NCI-H748 (cell line): ENCODE measurements at regions not wholly inside any gene's neighbourhood (a gene's known extent, or its start where the extent isn't known, plus 50 kb on each side); places are given as distances from the start of the nearest gene placed in this dataset.
"Not testable (repeated sequence)": the region's sequence is repeated elsewhere in the genome, so short reads cannot be mapped to it uniquely, and the experiment has no call there.

ENCODE experiments used
- DNase-seq: peaks from one replicate; lab custom pipeline; 2025; ENCODE audit not compliant: unreplicated experiment; lab: John Stamatoyannopoulos, UW

DNA sequence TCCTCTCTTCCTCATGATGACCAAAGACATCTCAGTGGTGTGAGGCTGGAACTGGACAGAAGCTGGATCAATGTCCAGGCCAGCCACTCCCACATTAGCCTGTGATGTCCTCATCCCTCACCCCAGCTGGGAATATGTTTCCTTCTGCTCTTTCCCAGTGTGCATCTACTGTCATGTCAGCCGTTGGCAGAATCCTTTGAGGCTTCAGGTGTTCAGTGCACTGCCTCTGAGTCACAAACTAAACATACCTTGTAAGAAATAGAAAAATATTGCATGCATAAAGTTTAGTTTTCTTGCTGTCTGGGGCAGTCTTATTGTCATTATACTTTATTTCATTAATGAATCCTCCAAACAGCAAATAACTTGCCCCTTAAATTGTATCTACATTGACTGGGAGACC lies 161.6 kb upstream of the RASGRP1 start:
- no peak for DNase-seq

DNA sequence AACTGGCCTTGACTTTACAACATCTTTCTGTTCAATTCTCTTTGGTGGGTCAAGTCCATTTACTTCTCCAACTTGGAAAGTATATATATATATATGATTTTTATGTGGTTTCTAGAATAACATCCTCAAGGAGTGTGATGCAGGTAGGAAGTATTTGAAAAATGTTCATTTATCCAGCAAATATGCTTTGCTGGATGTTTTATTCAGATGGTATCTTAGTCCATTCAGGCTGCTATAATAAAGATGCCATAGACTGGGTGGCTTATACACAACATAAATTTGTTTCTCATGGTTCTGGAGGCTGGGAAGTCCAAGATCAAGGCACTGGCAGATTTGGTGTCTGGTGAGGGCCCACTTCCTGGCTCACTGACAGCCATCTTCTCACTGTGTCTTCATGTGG lies 168.7 kb upstream of the RASGRP1 start:
- DNase-seq: no peak

DNA sequence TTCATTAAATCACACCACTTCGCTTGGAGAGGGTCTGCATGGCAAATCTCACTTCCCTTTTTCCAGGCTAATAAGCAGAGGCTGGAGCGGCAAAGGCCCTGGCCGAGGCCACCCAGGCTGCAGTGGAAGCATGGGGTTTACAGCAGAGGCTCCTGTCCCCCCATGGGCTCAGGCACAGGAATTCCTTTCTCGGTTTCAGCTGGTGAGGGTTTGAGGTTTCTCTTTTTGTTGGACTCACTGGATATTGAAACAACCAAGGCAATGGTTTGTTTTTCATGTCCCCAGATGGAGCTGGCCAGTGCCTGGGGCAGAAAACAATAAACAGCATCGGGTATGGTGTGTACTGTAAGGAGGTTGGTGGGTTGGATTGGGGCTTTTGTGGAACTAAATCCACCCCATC lies 175.6 kb upstream of the RASGRP1 start:
- DNase-seq: no peak

DNA sequence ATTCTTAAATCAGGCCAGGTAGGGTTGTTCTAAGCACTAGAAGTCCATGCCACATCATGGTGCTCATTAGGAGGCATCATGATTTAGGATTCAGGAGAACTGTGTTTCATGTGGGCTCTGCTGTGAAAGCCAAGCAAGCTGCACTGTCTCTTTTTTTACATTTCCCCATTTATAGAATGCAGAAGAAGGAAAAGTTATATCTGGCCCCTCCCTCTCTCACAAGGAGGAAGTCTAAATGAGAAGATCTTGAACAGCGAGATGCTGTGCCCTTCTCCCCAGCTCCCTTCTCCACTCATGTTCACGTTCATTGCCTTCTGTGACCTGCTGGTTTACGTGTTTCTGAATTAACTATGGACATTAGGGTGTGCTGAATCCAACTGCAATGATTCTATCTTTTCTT lies 178.5 kb upstream of the RASGRP1 start:
- DNase-seq: no peak

DNA sequence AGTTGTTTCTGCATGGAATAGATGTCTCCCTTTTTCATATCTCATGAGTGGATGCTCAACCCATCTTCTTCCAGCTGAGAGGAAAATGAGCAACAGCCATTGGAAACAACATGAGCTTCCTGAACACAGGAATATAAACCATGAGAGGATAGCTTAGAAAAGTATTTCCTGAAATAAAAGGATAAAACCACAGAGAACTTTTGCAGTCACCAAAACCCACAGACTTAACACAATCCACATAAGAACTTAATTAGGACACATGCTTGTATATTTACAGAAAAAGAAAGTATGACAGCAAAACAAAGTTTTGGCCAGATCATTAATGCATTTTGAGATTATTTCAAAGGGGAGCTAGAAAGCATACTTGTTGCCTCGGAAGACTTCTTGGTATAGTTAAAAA lies 180.5 kb upstream of the RASGRP1 start:
- DNase-seq: no peak

DNA sequence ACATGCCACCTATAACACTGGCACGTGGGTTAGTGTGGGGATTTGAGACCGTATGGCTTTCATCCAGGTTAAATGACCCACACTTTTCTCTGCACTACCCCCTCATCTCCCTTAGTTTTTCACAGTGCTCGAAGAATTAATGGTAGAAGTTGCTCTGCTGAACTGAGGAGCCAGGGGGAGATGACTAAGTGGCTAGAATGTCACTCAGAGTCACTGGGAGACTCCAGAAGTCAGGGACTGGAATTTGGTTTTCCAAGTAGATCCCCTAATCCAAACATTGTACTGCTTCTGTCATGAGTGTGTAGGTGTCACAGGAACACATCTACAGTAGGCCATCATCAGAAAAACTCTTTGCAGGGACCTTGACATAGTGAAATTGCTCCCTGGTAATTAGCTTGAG lies 181.0 kb upstream of the RASGRP1 start:
- no peak for DNase-seq

DNA sequence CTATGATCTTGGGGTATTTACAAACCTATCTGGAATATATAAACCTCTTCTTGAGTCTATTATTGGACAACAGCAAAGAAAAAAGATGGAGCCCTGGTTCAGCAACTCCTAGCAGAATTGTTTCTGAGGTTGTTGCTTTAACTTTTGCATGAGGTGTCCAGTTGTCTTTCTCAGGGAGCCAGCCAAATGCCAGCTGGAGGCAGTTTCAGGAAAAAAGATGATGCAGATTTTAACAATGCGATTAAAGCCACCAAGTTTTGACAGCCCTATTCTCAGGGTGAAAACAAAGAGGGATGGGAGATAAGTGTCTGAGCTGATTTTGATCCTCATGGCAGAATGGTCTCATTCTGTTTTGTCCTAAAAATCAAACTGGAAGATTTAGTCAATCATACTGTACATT lies 181.6 kb upstream of the RASGRP1 start:
- DNase-seq: no peak

DNA sequence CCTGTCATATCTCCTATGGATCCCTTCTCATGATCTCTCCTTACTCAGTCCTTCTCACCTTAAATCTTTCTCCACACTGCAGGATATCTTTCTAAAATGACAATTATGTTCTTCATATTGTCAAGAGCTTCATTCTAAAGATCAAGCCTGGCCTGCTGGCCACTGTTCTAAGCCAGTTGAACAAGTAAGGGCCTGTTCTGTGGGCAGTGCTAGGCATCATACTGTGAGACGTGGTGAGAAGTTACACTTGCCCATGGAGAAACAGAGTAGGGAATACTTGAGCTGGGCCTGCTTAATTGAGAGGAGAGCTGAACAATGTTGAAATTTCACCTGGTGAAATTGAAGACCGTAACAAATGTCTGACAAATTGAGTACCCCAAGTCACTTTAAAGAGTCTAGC lies 184.1 kb upstream of the RASGRP1 start:
- DNase-seq: no peak

DNA sequence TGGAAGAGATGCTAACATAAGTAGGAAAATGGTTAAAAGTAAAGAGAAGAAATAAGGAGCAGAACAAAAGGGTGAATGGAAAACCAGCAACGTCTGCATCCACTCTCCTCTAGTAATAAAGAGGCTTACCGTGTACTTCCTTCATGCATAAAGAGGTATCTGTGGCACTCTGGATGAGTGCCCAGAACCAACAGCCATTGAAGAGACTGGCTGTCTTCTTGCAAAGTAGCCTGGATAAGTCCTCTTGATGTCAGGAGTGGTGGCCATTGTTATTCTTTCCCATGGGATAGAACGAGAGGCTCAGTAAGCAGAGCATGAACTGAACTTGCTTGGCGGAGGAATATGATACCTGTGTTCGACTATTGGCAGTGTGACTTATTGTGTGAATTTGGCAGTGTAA lies 186.2 kb upstream of the RASGRP1 start:
- DNase-seq: no peak

DNA sequence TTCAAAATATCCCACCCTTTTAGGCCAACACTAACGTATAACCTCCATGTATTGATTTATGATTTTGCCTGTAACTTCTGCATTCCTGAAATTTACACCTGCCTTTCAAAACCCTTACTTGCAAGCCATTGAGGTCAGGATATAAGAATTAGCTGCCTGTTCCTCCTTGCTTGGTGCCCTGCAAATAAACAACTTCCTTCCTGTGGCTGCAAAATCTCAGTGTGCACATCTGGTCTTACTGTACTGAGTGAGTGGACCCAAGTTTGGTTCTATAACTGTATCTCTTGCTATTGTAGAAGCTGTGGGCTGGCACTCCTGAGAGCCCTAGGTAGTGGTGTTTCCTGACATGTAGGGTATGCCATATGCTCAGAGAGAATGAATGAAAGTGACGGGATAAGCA lies 191.1 kb upstream of the RASGRP1 start:
- DNase-seq: no peak

DNA sequence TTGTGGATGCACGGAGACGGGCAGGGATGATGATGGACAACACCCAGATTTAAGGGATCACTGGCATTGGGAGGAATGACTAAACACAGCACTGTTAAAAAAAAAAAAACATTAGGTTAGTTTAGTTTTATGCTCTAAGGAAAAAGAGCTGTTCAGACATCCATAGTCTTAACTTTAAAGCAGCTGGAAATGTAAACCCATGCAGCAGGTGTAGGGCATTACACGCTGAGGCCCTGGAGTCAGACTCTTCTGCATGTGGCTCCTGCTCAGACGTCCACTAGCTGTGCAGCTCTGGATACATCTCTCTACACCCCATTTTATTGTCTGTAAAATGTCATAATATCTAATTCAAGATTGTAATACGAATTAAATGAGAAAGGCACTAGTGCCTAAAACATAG lies 191.8 kb upstream of the RASGRP1 start:
- DNase-seq: no peak

DNA sequence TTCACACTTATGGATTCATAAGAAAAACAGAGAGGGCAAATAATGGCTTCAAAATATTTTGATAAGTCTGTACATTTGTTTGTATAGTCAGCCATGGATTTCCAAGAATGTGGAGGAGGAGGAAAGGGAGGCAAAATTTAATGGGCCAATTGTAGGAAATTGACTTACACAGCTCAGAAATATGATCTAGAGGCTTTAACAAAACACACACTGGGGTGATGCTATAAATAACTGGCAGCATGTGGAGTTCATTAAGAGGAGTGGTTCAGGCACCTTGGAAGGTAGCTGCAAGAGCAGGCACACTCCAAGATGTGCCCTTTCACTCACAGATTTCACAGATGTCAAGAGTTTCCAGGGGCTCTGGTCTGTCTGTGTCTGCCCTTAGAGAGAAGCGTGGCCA lies 193.4 kb upstream of the RASGRP1 start:
- no peak for DNase-seq

DNA sequence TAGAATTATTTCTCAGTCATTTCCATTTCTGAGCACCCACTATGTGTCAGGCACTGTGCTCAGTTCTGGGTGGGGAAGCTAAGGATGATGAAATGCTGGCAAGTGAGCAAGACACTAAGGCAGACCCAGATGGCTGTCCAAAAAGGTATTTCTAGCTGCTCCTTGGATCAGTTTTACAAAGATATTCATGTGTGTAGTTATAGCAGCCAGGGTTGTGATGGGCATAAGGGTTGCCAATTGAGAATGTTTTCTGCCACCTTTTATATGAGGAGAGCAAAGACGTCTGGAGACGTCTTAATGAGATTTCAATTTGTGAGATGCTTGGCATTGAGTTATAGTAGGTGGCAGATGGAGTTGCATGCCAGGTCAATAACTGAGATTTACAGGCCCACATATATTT lies 197.1 kb upstream of the RASGRP1 start:
- DNase-seq: no peak

DNA sequence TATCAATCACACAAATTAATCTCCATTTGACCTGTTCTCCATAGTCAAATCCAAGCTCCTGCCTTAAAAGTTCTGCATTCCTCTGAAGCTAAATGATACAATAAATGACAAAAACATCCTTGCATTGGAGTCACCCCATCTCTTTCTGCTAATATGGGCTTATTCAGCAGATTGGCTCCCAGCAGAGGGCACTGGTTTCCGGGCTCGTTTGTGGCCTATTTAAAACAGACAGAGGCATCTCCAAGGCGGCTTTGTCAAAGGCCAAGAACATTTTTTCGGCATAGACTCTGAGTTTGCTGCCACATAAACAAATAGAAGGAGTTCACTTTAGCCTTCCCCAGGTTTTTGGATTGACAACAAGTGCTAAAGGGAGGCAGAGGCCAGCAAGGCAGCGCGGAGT lies 204.4 kb upstream of the RASGRP1 start:
- DNase-seq: no peak

DNA sequence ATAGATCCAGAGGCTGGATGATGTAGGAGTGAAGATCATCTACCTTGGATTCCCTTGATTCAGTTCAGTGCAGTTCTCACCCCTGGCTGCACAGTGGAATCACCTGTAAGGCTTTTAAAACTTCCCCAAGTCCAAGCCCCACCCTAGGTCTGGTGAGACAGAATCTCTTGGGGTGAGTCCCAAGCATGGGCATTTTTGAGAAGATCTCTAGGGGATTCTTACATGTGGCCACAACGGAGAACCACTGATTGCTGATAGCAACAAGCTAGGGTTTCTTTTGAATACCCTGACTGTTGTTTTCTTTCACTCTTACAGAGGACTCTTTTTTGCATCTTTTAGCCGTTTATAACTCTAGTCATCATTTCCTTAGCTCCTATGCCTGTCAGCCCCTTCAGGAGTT lies 204.9 kb upstream of the RASGRP1 start:
- DNase-seq: no peak

DNA sequence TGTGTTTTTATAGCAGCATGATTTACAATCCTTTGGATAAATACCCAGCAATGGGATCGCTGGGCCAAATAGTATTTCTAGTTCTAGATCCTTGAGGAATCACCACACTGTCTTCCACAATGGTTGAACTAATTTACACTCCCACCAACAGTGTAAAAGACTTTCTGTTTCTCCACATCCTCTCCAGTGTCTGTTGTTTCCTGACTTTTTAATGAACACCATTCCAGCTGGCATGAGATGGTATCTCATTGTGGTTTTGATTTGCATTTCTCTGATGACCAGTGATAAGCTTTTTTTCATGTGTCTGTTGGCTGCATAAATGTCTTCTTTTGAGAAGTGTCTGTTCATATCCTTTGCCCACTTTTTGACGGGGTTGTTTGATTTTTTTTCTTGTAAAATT lies 209.5 kb upstream of the RASGRP1 start:
- DNase-seq: not testable (repeated sequence)

DNA sequence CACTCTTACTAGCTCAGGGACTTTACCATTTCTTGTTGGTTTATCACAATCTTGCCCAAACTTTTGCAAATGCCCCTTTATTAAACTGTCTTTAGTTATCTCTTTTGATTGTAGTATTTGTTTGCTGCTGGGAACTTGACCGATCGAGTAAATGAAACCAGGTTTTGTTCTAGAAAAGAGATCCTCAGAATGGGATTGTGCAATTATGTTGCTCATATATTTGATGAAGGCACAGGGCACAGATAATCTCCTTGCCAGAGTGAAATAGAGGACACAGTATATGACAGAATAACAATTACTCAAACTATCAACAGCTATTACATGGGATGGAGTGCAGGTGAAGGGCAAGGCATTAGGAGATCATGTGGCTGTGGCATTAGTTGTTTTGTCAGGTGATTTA lies 216.6 kb upstream of the RASGRP1 start:
- DNase-seq: no peak

DNA sequence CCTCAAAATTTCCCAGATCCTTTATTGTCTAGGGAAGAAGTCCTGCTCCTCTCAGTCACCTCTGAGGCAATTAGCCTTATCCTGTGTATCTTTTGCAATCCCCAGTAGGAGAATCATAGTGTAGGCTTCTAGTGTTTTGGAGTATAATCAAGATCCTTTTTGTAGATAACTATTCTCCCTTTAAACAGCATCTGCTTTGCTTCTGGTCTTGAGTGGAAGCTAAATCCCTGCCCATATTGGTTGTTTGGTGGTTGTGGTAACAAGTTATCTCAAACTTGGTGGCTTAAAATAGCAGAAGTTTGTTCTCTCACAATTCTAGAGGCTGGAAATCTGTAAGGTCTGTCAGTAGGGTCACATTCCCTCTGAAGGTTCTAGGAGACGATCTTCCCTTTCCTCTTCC lies 217.5 kb upstream of the RASGRP1 start:
- DNase-seq: no peak

DNA sequence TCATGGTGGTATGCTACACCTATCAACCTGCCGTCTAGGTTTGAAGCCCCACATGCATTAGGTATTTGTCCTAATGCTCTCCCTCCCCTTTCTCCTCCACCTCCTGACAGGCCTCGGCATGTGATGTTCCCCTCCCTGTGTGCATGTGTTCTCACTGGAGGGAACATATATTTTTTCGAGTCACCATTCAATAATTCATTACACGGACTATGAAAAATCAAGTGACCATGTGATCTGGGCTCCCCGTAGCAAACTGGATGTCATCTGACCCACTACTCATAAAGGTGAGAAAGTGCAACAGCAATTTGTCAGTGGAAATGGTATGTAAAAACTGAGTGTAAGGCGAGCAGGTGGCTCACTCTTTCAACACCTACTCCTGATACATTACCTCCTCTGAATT lies 224.3 kb upstream of the RASGRP1 start:
- DNase-seq: no peak

DNA sequence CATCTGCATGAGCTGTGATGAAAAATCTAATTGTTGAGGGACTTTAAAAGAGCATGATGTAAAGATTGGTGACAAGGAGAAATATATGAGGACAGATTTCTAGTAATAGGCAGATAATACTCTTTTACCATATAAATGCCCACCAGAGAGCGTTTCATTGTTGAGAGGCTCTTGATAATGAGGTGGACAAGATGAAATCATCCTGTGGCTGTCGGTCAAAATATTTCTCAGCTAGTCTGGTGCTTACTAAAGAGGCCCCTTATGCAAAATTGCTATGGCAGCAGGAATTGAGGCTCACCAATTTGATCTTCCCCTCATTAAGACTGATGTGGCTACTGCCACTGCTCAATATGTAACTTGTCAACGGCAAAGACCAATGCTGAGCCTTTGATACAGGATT lies 225.0 kb upstream of the RASGRP1 start:
- no peak for DNase-seq

DNA sequence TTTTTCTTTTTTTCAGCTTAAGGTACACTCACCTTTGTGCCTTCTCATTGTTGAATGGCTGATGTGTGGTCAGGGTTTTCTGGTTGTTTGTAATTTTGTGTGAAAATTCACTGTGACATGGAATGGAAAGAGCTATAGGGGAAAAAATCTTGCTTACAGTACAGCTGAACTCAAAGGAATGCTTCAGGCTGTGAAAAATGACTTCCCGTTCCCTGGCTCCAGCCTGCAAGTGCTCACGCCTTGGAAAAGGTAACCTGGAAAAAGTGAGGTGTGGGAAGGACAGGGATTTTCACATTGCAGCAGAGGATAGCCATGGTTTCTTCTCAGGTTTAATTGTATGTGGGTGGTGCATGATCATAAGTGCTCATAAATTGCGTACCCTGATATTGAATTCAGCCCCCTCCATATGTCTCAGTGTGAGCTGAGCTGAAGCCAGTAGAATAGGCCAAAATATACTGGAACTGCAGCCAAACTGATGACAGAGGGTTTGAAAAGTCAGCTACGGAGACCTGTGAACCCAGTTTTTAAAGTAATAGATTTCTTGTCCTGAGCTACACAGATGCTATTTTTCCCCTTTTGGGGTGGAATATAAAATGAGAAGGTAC lies 228.7 kb upstream of the RASGRP1 start:
- DNase-seq: no peak

DNA sequence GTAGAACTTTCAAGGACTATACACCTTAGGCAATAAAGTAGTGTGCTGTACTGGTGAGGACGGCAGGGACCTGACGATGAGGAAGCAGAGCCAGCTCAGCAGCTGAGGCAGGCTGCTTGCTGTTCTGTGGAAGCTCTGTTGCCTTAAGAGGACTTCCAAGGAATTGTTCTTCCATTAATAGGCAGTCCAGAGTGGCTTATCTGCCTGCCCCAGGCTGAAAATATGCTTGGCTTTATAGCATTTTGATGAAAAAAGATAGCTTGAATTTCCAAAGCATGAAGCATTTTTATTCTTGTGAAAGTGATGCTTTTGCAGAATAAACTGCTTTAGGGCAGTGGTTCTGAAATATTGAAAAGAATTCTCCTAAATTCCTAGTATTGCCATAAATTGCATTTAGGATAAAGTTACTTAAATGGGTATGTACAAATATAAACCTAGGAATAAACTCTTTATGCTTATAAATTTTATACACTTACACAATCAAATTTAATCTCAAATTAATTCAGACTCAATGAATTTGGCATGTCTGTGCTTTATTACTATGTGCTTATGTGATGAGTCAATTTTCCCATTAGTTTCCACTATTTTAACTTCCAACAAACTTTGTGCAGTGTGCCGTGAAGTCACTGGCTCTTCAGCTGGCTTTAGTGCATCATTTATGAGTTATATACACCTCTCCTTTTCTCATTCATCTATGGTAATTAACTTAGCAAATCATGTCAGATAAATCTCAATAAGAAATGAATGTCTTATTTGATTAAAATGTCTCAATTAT lies 231.0 kb upstream of the RASGRP1 start:
- no peak for DNase-seq

DNA sequence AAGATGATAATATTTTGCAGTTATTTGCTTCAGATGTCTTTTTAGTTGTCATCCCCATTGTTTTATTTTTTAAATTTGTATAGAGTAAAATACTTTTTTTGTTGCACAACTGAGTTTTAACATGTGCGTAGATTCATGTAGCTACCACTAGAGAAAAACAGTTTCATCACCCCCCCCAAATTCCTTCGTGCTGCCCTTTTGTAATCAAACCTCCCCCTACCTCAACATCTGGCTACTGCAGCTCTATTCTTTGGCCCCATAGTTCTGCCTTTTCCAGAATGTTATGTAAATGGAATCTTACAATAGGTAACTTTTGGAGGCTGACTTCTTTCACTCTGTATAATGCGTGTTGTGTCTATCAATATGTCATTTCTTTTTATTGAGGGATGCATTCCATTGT lies 232.0 kb upstream of the RASGRP1 start:
- DNase-seq: no peak
